GM06990 (cell line): ENCODE measurements at regions not wholly inside any gene's neighbourhood (a gene's known extent, or its start where the extent isn't known, plus 50 kb on each side); places are given as distances from the start of the nearest gene placed in this dataset.

Experiments
- DNase-seq: peaks from one replicate; pipeline ENCODE4 v3.0.0-alpha.2; 2011; ENCODE audit not compliant: insufficient read length; ENCODE audit errors: extremely low read depth
- H3K27me3 ChIP-seq: replicated peaks from 2 replicates; pipeline ENCODE4 v1.6.0; 2011; ENCODE audit warnings: low read length; ENCODE audit not compliant: control insufficient read depth, insufficient read depth
- H3K36me3 ChIP-seq: 2 replicates; pipeline ENCODE4 v1.5.1; 2011; ENCODE audit warnings: low read length; ENCODE audit not compliant: control insufficient read depth, insufficient read depth
- H3K4me3 ChIP-seq: replicated peaks from 2 replicates; pipeline ENCODE4 v1.5.1; 2011; ENCODE audit warnings: low read depth, mild to moderate bottlenecking, control low read depth, low read length
- CTCF ChIP-seq: IDR thresholded peaks from 2 replicates; pipeline ENCODE4 v1.5.1; 2011; ENCODE audit warnings: low read length, control low read depth, mild to moderate bottlenecking, inconsistent platforms; ENCODE audit not compliant: insufficient read depth, poor library complexity, severe bottlenecking

DNA sequence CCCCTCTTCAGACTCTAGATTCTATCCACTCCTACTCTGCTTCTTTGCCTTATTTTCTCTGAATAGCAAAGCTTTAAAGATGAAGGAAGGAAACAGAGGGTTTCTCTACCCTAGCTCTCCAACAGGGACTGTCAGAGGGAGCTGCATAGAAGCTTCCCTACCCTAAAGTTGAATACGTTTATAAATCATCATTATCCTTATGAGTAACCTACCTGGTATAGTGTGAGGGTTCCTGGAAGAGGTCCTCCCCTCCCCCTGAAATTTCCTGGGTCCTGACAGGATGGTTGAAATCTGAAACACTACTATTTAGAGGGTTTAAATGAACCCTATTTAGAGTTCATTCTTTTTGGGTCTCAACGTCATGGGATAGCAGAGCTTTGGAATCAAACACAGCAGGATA, 187.0 kb upstream of the RBPJ start:
- H3K36me3 ChIP-seq = no peaks in the 10 kb centered on the region
- no peaks in the 10 kb centered on the region for H3K27me3 ChIP-seq
- TF ChIP-seq CTCF = no peak
- DNase-seq = no peak
- H3K4me3 ChIP-seq = no peak overlapping the region

DNA sequence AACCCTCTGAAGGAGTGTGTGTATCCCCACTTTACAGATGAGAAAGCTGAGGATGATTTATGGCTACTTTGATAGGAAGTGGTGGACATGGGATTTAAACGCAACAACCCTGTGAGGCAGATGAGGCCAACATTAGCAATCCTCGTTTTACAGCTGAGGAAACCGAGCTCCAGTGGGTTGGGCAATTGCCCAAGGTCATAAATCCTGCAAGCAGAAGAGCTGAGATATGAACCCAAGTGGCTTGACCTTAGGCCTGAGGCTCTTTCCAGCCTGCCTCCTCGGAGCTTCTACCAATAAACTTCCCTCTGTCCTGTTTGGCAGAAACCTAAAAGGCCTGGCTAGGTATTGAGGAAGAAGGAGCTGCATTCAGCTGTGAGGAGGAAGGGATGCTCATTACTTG, 185.5 kb upstream of the RBPJ start:
- no peaks in the 10 kb centered on the region for H3K27me3 ChIP-seq
- TF ChIP-seq CTCF = no peak
- DNase-seq = no peak
- no peaks in the 10 kb centered on the region for H3K36me3 ChIP-seq
- no peak overlapping the region for H3K4me3 ChIP-seq

DNA sequence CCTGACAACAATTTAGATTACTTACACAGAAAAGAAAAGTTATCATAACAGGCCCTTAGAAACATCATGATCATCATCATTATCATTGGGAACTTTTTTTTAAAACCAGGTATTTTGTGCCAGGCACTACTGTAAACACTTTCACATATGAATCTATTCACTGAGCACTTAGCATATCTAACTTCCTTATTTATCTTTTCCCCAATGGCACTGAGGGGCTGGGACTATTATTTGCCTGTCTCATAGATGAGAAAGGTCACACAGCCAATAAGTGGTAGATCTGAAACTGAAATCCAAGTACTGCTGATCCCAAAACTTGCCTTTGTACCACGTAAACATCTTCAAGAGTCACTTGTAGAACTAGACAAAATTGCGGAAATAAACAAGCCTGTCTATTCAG, 184.2 kb upstream of the RBPJ start:
- DNase-seq = no peak
- H3K27me3 ChIP-seq = no peaks in the 10 kb centered on the region
- no peaks in the 10 kb centered on the region for H3K36me3 ChIP-seq
- no peak for TF ChIP-seq CTCF
- no peak overlapping the region for H3K4me3 ChIP-seq

DNA sequence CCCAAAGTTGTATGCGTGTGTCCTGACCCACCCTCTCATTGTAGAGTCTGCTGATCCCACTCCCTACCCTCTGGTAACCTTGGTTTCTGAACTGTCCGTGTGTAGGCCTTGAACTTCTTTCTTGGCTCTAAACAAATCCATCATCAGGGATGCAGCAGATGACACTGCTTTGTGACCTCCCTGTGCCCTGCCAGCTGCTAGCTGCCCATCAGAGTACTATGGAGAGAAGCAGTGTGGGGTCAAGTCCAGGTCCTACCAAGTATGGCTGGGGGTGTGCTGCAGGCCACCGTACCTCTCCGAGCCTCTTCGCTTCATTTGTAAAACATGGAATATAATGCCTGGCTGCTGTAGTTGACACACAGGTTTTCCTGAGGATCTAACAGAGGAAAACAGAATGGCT, 183.5 kb upstream of the RBPJ start:
- H3K36me3 ChIP-seq = no peaks in the 10 kb centered on the region
- no peaks in the 10 kb centered on the region for H3K27me3 ChIP-seq
- TF ChIP-seq CTCF = no peak
- DNase-seq = no peak
- H3K4me3 ChIP-seq = no peak overlapping the region

GRCh38 chr4:26139310-26139924, 181.4 kb upstream of the RBPJ start:
- Histone ChIP-seq H3K27me3 (no peaks in the 10 kb centered on the region), H3K36me3 (no peaks in the 10 kb centered on the region), H3K4me3 (no peak overlapping the region)
- DNase-seq = no peak
- no peak for TF ChIP-seq CTCF
